ENCODE measurements at regions not wholly inside any gene's neighbourhood (a gene's known extent, or its start where the extent isn't known, plus 50 kb on each side); places are given as distances from the start of the nearest gene placed in this dataset.

GRCh38 chr11:106461148-106461691 is 383.8 kb downstream of the AASDHPPT start:
- no peak overlapping the region for H3K27ac ChIP-seq
- TF ChIP-seq ZFX (IDR thresholded peaks at IDR 0.05; ENCODE audit: borderline replicate concordance) (no peak), CTCF (IDR thresholded peaks at IDR 0.05) (no peak)

- no peak overlapping the region for H3K27ac ChIP-seq
- TF ChIP-seq CTCF (IDR thresholded peaks at IDR 0.05) (no peak), ZFX (IDR thresholded peaks at IDR 0.05; ENCODE audit: borderline replicate concordance) (no peak)
These were observed 384.5 kb downstream of the AASDHPPT start for GRCh38 chr11:106461839-106462545.

GRCh38 chr11:106463154-106463553 is 385.7 kb downstream of the AASDHPPT start:
- TF ChIP-seq ZFX (IDR thresholded peaks at IDR 0.05; ENCODE audit: borderline replicate concordance) (no peak), CTCF (IDR thresholded peaks at IDR 0.05) (no peak)
- H3K27ac ChIP-seq = no peak overlapping the region

- H3K27ac ChIP-seq = no peak overlapping the region
- no peak for TF ChIP-seq ZFX (IDR thresholded peaks at IDR 0.05; ENCODE audit: borderline replicate concordance)
- no peak for TF ChIP-seq CTCF (IDR thresholded peaks at IDR 0.05)
These were observed 386.3 kb downstream of the AASDHPPT start for GRCh38 chr11:106463796-106464201.

GRCh38 chr11:106464728-106465127 is 387.3 kb downstream of the AASDHPPT start:
- H3K27ac ChIP-seq = no peak overlapping the region
- TF ChIP-seq ZFX (IDR thresholded peaks at IDR 0.05; ENCODE audit: borderline replicate concordance) = no peak

- TF ChIP-seq CTCF (IDR thresholded peaks at IDR 0.05) = no peak
- no peak for TF ChIP-seq ZFX (IDR thresholded peaks at IDR 0.05; ENCODE audit: borderline replicate concordance)
- no peak overlapping the region for H3K27ac ChIP-seq
These were observed 389.1 kb downstream of the AASDHPPT start for GRCh38 chr11:106466521-106467080.

GRCh38 chr11:106467501-106467900 is 390.0 kb downstream of the AASDHPPT start:
- H3K27ac ChIP-seq = no peak overlapping the region
- TF ChIP-seq ZFX (IDR thresholded peaks at IDR 0.05; ENCODE audit: borderline replicate concordance) = no peak
- no peak for TF ChIP-seq CTCF (IDR thresholded peaks at IDR 0.05)

Measured in 22Rv1 (cell line).